Ammon's horn (tissue), 1 donor: ENCODE measurements at regions not wholly inside any gene's neighbourhood (a gene's known extent, or its start where the extent isn't known, plus 50 kb on each side); places are given as distances from the start of the nearest gene placed in this dataset.
A peak's percentile ranks its signal among the peaks of the same experiment; 100 is the strongest.
"Not testable (repeated sequence)": the region's sequence is repeated elsewhere in the genome, so short reads cannot be mapped to it uniquely, and the experiment has no call there.

Experiments
- DNase-seq: peaks from one replicate; pipeline ENCODE4 v3.0.0-alpha.2; 2016; ENCODE audit warnings: low spot score

GRCh38 chr14:59058776-59059175 lies 129.7 kb upstream of the DAAM1 start:
- not testable (repeated sequence) for DNase-seq

GRCh38 chr14:59060841-59061240 lies 127.6 kb upstream of the DAAM1 start:
- DNase-seq, result peak; percentile 24

- no peak for DNase-seq
Measured at GRCh38 chr14:59061292-59061691, 127.2 kb upstream of the DAAM1 start.

- no peak for DNase-seq
Measured at GRCh38 chr14:59063259-59063658, 125.2 kb upstream of the DAAM1 start.

GRCh38 chr14:59067127-59067894 lies 121.2 kb upstream of the DAAM1 start:
- DNase-seq, result peak; percentile 28

- DNase-seq, result no peak
Measured at GRCh38 chr14:59069163-59069854, 119.2 kb upstream of the DAAM1 start.

- DNase-seq, result no peak
Measured at GRCh38 chr14:59075506-59075905, 113.0 kb upstream of the DAAM1 start.

- no peak for DNase-seq
Measured at GRCh38 chr14:59081720-59082119, 106.7 kb upstream of the DAAM1 start.

GRCh38 chr14:59085207-59085739 lies 103.2 kb upstream of the DAAM1 start:
- DNase-seq, result no peak

- no peak for DNase-seq
Measured at GRCh38 chr14:59086241-59086882, 102.1 kb upstream of the DAAM1 start.

GRCh38 chr14:59087240-59087639 lies 101.2 kb upstream of the DAAM1 start:
- no peak for DNase-seq

- no peak for DNase-seq
Measured at GRCh38 chr14:59087711-59088110, 100.8 kb upstream of the DAAM1 start.

- DNase-seq, result no peak
Measured at GRCh38 chr14:59090572-59090971, 97.9 kb upstream of the DAAM1 start.

- DNase-seq, result no peak
Measured at GRCh38 chr14:59091404-59091803, 97.1 kb upstream of the DAAM1 start.

- DNase-seq, result no peak
Measured at GRCh38 chr14:59091976-59092375, 96.5 kb upstream of the DAAM1 start.

- no peak for DNase-seq
Measured at GRCh38 chr14:59093902-59094301, 94.6 kb upstream of the DAAM1 start.

GRCh38 chr14:59096303-59096702 lies 92.2 kb upstream of the DAAM1 start:
- DNase-seq, result peak; percentile 20

GRCh38 chr14:59097681-59098080 lies 90.8 kb upstream of the DAAM1 start:
- DNase-seq, result no peak

- DNase-seq, result no peak
Measured at GRCh38 chr14:59098377-59098776, 90.1 kb upstream of the DAAM1 start.

GRCh38 chr14:59100205-59100604 lies 88.3 kb upstream of the DAAM1 start:
- no peak for DNase-seq

- no peak for DNase-seq
Measured at GRCh38 chr14:59101476-59101875, 87.0 kb upstream of the DAAM1 start.

GRCh38 chr14:59103396-59103795 lies 85.1 kb upstream of the DAAM1 start:
- no peak for DNase-seq

GRCh38 chr14:59107819-59108218 lies 80.6 kb upstream of the DAAM1 start:
- DNase-seq, result no peak
